H9 (cell line): ENCODE measurements at regions not wholly inside any gene's neighbourhood (a gene's known extent, or its start where the extent isn't known, plus 50 kb on each side); places are given as distances from the start of the nearest gene placed in this dataset.

Experiments
- DNase-seq: peaks from one replicate; pipeline ENCODE4 v3.0.0-alpha.2; 2017
- H2AFZ ChIP-seq: one replicate; pipeline ENCODE4 v1.6.1; 2013; ENCODE audit warnings: mild to moderate bottlenecking, low read length, control low read depth, moderate library complexity
- H2AK5ac ChIP-seq: 2 replicates; pipeline ENCODE4 v1.6.1; 2013; ENCODE audit warnings: low read length, control low read depth, mixed read lengths; ENCODE audit not compliant: insufficient read length
- H2BK120ac ChIP-seq: one replicate; pipeline ENCODE4 v1.6.1; 2013; ENCODE audit warnings: low read depth, mild to moderate bottlenecking, low read length, control low read depth, inconsistent platforms; ENCODE audit not compliant: poor library complexity, severe bottlenecking
- H2BK12ac ChIP-seq: 2 replicates; pipeline ENCODE4 v1.6.1; 2013; ENCODE audit warnings: low read length, control low read depth, mixed read lengths, low read depth; ENCODE audit not compliant: insufficient read length
- H2BK15ac ChIP-seq: 2 replicates; pipeline ENCODE4 v1.6.1; 2013; ENCODE audit warnings: low read depth, low read length, control low read depth
- H2BK20ac ChIP-seq: one replicate; pipeline ENCODE4 v1.6.1; 2013; ENCODE audit warnings: low read depth, mild to moderate bottlenecking, low read length, control low read depth, inconsistent platforms; ENCODE audit not compliant: poor library complexity, severe bottlenecking
- H2BK5ac ChIP-seq: 2 replicates; pipeline ENCODE4 v1.6.1; 2013; ENCODE audit warnings: low read length, control low read depth, mixed read lengths; ENCODE audit not compliant: insufficient read length
- H3K14ac ChIP-seq: 2 replicates; pipeline ENCODE4 v1.6.1; 2013; ENCODE audit warnings: low read length, control low read depth; ENCODE audit not compliant: insufficient read depth
- H3K18ac ChIP-seq: 2 replicates; pipeline ENCODE4 v1.6.1; 2013; ENCODE audit warnings: low read depth, mild to moderate bottlenecking, mixed read lengths, low read length, control low read depth; ENCODE audit not compliant: insufficient read length
- H3K23ac ChIP-seq: 2 replicates; pipeline ENCODE4 v1.6.1; 2013; ENCODE audit warnings: low read length, control low read depth, mixed read lengths, low read depth; ENCODE audit not compliant: insufficient read length
- H3K23me2 ChIP-seq: 2 replicates; pipeline ENCODE4 v1.6.1; 2013; ENCODE audit warnings: low read depth, mild to moderate bottlenecking, mixed read lengths, low read length, control low read depth; ENCODE audit not compliant: insufficient read length, poor library complexity, severe bottlenecking
- H3K27ac ChIP-seq: 2 replicates; pipeline ENCODE4 v1.5.1; 2013; ENCODE audit warnings: low read length, control low read depth, mixed read lengths, low read depth; ENCODE audit not compliant: insufficient read length
- H3K27me3 ChIP-seq: 2 replicates; pipeline ENCODE4 v1.6.1; 2013; ENCODE audit warnings: low read length, control low read depth, inconsistent platforms; ENCODE audit not compliant: insufficient read depth
- H3K4ac ChIP-seq: 2 replicates; pipeline ENCODE4 v1.6.1; 2013; ENCODE audit warnings: low read depth, mild to moderate bottlenecking, control low read depth, inconsistent platforms, low read length, moderate library complexity
- H3K4me1 ChIP-seq: 2 replicates; pipeline ENCODE4 v1.6.1; 2013; ENCODE audit warnings: low read length, control low read depth, inconsistent platforms; ENCODE audit not compliant: insufficient read depth
- H3K4me2 ChIP-seq: 2 replicates; pipeline ENCODE4 v1.6.1; 2013; ENCODE audit warnings: low read length, control low read depth, mixed read lengths; ENCODE audit not compliant: insufficient read length, insufficient read depth
- H3K56ac ChIP-seq: 2 replicates; pipeline ENCODE4 v1.6.1; 2013; ENCODE audit warnings: low read depth, mild to moderate bottlenecking, mixed read lengths, low read length, control low read depth; ENCODE audit not compliant: insufficient read length
- H3K79me1 ChIP-seq: 2 replicates; pipeline ENCODE4 v1.6.1; 2013; ENCODE audit warnings: low read depth, mild to moderate bottlenecking, moderate library complexity, low read length, control low read depth, inconsistent platforms; ENCODE audit not compliant: insufficient read depth, poor library complexity, severe bottlenecking
- H3K79me2 ChIP-seq: 2 replicates; pipeline ENCODE4 v1.6.1; 2013; ENCODE audit warnings: low read length, control low read depth, inconsistent platforms; ENCODE audit not compliant: insufficient read depth
- H3K9ac ChIP-seq: 2 replicates; pipeline ENCODE4 v1.6.1; 2013; ENCODE audit warnings: low read length, control low read depth, mixed read lengths; ENCODE audit not compliant: insufficient read length; ENCODE audit errors: extremely low read depth
- H3K9me3 ChIP-seq: one replicate; pipeline ENCODE4 v1.6.1; 2013; ENCODE audit warnings: low read depth, low read length, inconsistent platforms; ENCODE audit not compliant: control insufficient read depth
- H3T11ph ChIP-seq: one replicate; pipeline ENCODE4 v1.6.1; 2013; ENCODE audit warnings: mild to moderate bottlenecking, low read length, control low read depth, inconsistent platforms
- H4K20me1 ChIP-seq: one replicate; pipeline ENCODE4 v1.6.1; 2013; ENCODE audit not compliant: control insufficient read depth, insufficient read length, insufficient read depth
- H4K5ac ChIP-seq: 2 replicates; pipeline ENCODE4 v1.6.1; 2013; ENCODE audit warnings: low read depth, mild to moderate bottlenecking, mixed read lengths, low read length, control low read depth; ENCODE audit not compliant: insufficient read length
- H4K8ac ChIP-seq: replicated peaks from 2 replicates; pipeline ENCODE4 v1.6.1; 2013; ENCODE audit warnings: low read length, control low read depth, mixed read lengths, low read depth; ENCODE audit not compliant: insufficient read length
- H4K91ac ChIP-seq: 2 replicates; pipeline ENCODE4 v1.6.1; 2013; ENCODE audit warnings: low read depth, mild to moderate bottlenecking, moderate library complexity, mixed read lengths, low read length, control low read depth; ENCODE audit not compliant: insufficient read length
- H3K27ac Mint-ChIP-seq, 3 experiments: 2 replicates in 2 of 3; 3 replicates in 1 of 3; pipeline ENCODE4 v1.8.0; 2020 to 2021; ENCODE audit warnings: mixed read lengths in 3 of 3, mild to moderate bottlenecking in 1 of 3, moderate library complexity in 1 of 3
- H3K27me3 Mint-ChIP-seq: 2 replicates; pipeline ENCODE4 v1.8.0; 2021; ENCODE audit warnings: low read depth, mild to moderate bottlenecking, moderate library complexity, mixed read lengths
- H3K36me3 Mint-ChIP-seq, 3 experiments: 2 replicates in 2 of 3; 3 replicates in 1 of 3; pipeline ENCODE4 v1.8.0; 2020 to 2021; ENCODE audit warnings: low read depth in 3 of 3, mixed read lengths in 3 of 3; ENCODE audit not compliant: insufficient read depth in 1 of 3
- H3K4me1 Mint-ChIP-seq, 2 experiments: 2 replicates each; pipeline ENCODE4 v1.8.0; 2020; ENCODE audit warnings: mixed read lengths in 2 of 2
- H3K4me3 Mint-ChIP-seq, 2 experiments: 2 replicates in 1 of 2; 3 replicates in 1 of 2; pipeline ENCODE4 v1.8.0; 2020 to 2021; ENCODE audit warnings: mild to moderate bottlenecking in 2 of 2, mixed read lengths in 2 of 2, moderate library complexity in 1 of 2
- H3K9me3 Mint-ChIP-seq, 2 experiments: 2 replicates in 1 of 2; 3 replicates in 1 of 2; pipeline ENCODE4 v1.8.0; 2020; ENCODE audit warnings: mild to moderate bottlenecking in 2 of 2, mixed read lengths in 2 of 2, moderate library complexity in 1 of 2
- WGBS: extraction: QIAGEN DNeasy Blood & Tissue Kit; methylation state at CpG from one replicate; pipeline ENCODE4 v1.1.7; 2013; ENCODE audit warnings: missing lambda C conversion rate, low lambda C conversion rate, mixed read lengths; ENCODE audit not compliant: insufficient read length; ENCODE audit errors: extremely low coverage; 5-methylcytosine and 5-hydroxymethylcytosine counted together
- TF ChIP-seq, protein P1 (sequence below): fragments of 200-600 bp; sonication (generic); conservative IDR thresholded peaks from 3 replicates; pipeline ENCODE4 v1.8.0; 2021; ENCODE audit warnings: antibody characterized with exemption, mild to moderate bottlenecking

DNA sequence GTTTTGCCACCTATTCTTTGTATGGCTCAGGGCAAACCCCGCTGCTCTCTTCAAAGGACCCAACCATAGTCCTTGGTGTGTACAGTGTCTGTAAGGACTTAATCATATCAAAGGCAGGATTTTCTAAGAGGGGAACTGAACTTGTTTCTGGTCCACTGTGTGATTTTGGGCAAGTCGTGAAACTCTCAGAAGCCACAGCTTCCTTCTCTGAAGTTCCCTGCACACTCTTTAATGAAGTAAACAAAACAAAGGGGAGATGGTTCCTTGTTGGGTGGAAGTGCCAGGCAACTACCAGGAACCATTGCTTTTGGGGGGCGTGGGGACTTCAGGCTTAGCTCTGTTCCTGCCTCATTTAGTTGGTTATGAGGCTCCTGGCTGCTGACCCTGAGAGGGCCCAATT lies 152.4 kb downstream of the VRK1 start:
- Histone ChIP-seq H2BK20ac (no peak overlapping the region), H2BK15ac (no peak overlapping the region), H3K4me1 (no peaks in the 10 kb centered on the region), H3K23ac (no peak overlapping the region), H3K4me2 (no peak overlapping the region), H2AFZ (no peak overlapping the region), H3K79me2 (no peaks in the 10 kb centered on the region), H3K9ac (no peak overlapping the region), H3K56ac (no peak overlapping the region), H4K20me1 (no peaks in the 10 kb centered on the region), H3K27ac (no peak overlapping the region), H2BK12ac (no peak overlapping the region), H3K18ac (no peak overlapping the region), H3K4ac (no peak overlapping the region), H2BK120ac (no peak overlapping the region), H3K9me3 (no peaks in the 10 kb centered on the region), H3T11ph (no peak overlapping the region), H3K79me1 (no peaks in the 10 kb centered on the region), H4K91ac (no peak overlapping the region), H3K27me3 (no peaks in the 10 kb centered on the region; the same call in 1 of the 2 replicates), H2BK5ac (no peak overlapping the region), H2AK5ac (no peak overlapping the region), H3K14ac (no peak overlapping the region), H3K23me2 (no peaks in the 10 kb centered on the region), H4K5ac (no peak overlapping the region), H4K8ac (no peak overlapping the region)
- Mint-ChIP-seq H3K36me3 (peaks cover 0 to 5% (median 2%) of the 10 kb centered on the region in 3 experiments; a peak in 3 of 7 replicates), H3K27ac (no peak overlapping the region), H3K9me3 (no peaks in the 10 kb centered on the region), H3K4me3 (no peak overlapping the region), H3K4me1 (peaks cover 10 to 13% of the 10 kb centered on the region in 2 experiments), H3K27me3 (no peaks in the 10 kb centered on the region)
- no CpG with 5 or more reads among the region's 3 CpGs for WGBS
- no peak for DNase-seq
- TF ChIP-seq, protein P1, sequence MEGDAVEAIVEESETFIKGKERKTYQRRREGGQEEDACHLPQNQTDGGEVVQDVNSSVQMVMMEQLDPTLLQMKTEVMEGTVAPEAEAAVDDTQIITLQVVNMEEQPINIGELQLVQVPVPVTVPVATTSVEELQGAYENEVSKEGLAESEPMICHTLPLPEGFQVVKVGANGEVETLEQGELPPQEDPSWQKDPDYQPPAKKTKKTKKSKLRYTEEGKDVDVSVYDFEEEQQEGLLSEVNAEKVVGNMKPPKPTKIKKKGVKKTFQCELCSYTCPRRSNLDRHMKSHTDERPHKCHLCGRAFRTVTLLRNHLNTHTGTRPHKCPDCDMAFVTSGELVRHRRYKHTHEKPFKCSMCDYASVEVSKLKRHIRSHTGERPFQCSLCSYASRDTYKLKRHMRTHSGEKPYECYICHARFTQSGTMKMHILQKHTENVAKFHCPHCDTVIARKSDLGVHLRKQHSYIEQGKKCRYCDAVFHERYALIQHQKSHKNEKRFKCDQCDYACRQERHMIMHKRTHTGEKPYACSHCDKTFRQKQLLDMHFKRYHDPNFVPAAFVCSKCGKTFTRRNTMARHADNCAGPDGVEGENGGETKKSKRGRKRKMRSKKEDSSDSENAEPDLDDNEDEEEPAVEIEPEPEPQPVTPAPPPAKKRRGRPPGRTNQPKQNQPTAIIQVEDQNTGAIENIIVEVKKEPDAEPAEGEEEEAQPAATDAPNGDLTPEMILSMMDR, result no peak
